PC-9 (cell line): ENCODE measurements at regions not wholly inside any gene's neighbourhood (a gene's known extent, or its start where the extent isn't known, plus 50 kb on each side); places are given as distances from the start of the nearest gene placed in this dataset.

ENCODE experiments used
- BruUV-seq: library from RNA; stranded (reverse); fragments of 400-500 nt; replicated peaks from 2 replicates; lab custom pipeline; 2021; lab: Mats Ljungman, UMichigan
- CTCF ChIA-PET: fragments of 300-600 bp; sonication (Branson Sonifier 250); formaldehyde crosslinking; loops from one replicate; lab custom pipeline; 2022; ENCODE audit warnings: antibody characterized with exemption; lab: Charles Lee
- POLR2A ChIA-PET: fragments of 300-600 bp; sonication (Branson Sonifier 250); formaldehyde crosslinking; loops from one replicate; lab custom pipeline; 2022; ENCODE audit warnings: antibody characterized with exemption; ENCODE audit not compliant: unreplicated experiment; lab: Charles Lee
- DNase-seq, 2 experiments: peaks; one replicate each; pipeline versions ENCODE4 v3.0.0 to v3.0.0-alpha.2; 2015 to 2022; ENCODE audit warnings: mixed read lengths in 1 of 2
- H2AFZ ChIP-seq: fragments of 200-600 bp; sonication (generic); 2 replicates; pipeline ENCODE4 v1.8.1; 2017; ENCODE audit warnings: antibody characterized with exemption
- H3F3A ChIP-seq: fragments of 200-600 bp; sonication (generic); 2 replicates; pipeline ENCODE4 v1.8.1; 2017; ENCODE audit warnings: antibody characterized with exemption, mild to moderate bottlenecking, low read depth; ENCODE audit not compliant: insufficient read depth
- H3K27ac ChIP-seq: fragments of 200-600 bp; sonication (generic); 2 replicates; pipeline ENCODE4 v1.6.1; 2016; ENCODE audit warnings: mixed run types
- H3K27me3 ChIP-seq: fragments of 200-600 bp; sonication (generic); 2 replicates; pipeline ENCODE4 v1.6.1; 2016; ENCODE audit warnings: low read depth, mixed run types; ENCODE audit not compliant: insufficient read depth
- H3K36me3 ChIP-seq: fragments of 200-600 bp; sonication (generic); 2 replicates; pipeline ENCODE4 v1.6.1; 2016; ENCODE audit warnings: low read depth, mixed run types
- H3K4me1 ChIP-seq: fragments of 200-600 bp; sonication (generic); replicated peaks from 2 replicates; pipeline ENCODE4 v1.6.1; 2016; ENCODE audit warnings: mixed run types; ENCODE audit not compliant: insufficient read depth
- H3K4me2 ChIP-seq: fragments of 200-600 bp; sonication (generic); 2 replicates; pipeline ENCODE4 v1.6.1; 2017; ENCODE audit warnings: mixed run types
- H3K4me3 ChIP-seq: fragments of 200-600 bp; sonication (generic); 2 replicates; pipeline ENCODE4 v1.6.1; 2016; ENCODE audit warnings: mixed run types
- H3K79me2 ChIP-seq: fragments of 200-600 bp; sonication (generic); 2 replicates; pipeline ENCODE4 v1.6.1; 2017; ENCODE audit warnings: low read depth, mixed run types
- H3K9me2 ChIP-seq: fragments of 200-600 bp; sonication (generic); 2 replicates; pipeline ENCODE4 v1.8.1; 2017; ENCODE audit warnings: mild to moderate bottlenecking; ENCODE audit not compliant: insufficient read depth
- H3K9me3 ChIP-seq: fragments of 200-600 bp; sonication (generic); 2 replicates; pipeline ENCODE4 v1.8.1; 2016; ENCODE audit warnings: low read depth; ENCODE audit not compliant: insufficient read depth
- H4K20me1 ChIP-seq: fragments of 200-600 bp; sonication (generic); 2 replicates; pipeline ENCODE4 v1.8.1; 2017; ENCODE audit not compliant: insufficient read depth
- CTCF ChIP-seq: fragments of 200-600 bp; sonication (generic); conservative IDR thresholded peaks from 2 replicates; pipeline ENCODE4 v1.6.1; 2017; ENCODE audit warnings: mixed run types, antibody characterized with exemption, mild to moderate bottlenecking, moderate library complexity
- EZH2 ChIP-seq: fragments of 200-600 bp; sonication (generic); IDR thresholded peaks from 2 replicates; pipeline ENCODE4 v1.8.0; 2017; ENCODE audit warnings: antibody characterized with exemption, low read depth
- intact Hi-C: fragments of 100-400 bp; cut with micrococcal nuclease; formaldehyde crosslinking; loops from one replicate; pipeline ENCODE4 v1.10.0; 2022; ENCODE audit not compliant: unreplicated experiment

GRCh38 chr1:162966613-162967012, 102.5 kb upstream of the RGS4 start:
- intact Hi-C loops: no loop called here
- Histone ChIP-seq H4K20me1 (no peaks in the 10 kb centered on the region), H3K4me2 (no peak overlapping the region), H3K9me3 (no peaks in the 10 kb centered on the region), H3K4me3 (no peak overlapping the region), H3K36me3 (no peaks in the 10 kb centered on the region), H3K27me3 (no peaks in the 10 kb centered on the region), H3K9me2 (no peaks in the 10 kb centered on the region), H3K27ac (no peak overlapping the region), H3F3A (no peaks in the 10 kb centered on the region), H2AFZ (no peak overlapping the region), H3K79me2 (no peaks in the 10 kb centered on the region), H3K4me1 (no peaks in the 10 kb centered on the region)
- DNase-seq: no peak
- POLR2A ChIA-PET: no interaction called here
- CTCF ChIA-PET: no interaction called here
- no peak for TF ChIP-seq EZH2
- BruUV-seq: no TSS peak

DNA sequence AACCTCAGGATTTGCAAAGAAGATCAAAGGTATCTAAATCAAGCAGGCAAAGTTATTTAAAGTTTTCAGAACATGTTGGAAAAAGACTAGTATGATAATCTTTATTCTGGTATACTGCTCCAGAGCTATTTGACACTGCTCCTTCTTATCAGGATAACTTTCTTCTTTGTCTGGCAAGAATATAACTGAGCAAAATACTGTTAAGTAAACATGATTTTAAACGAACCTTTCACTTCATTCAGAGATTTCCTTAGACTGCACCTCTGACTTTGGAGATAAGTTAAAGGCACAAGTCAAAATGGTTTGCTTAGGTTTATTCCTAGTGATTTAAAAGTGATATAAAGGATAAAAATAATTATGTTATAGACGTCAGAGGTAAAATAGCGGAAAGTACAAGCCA, 103.9 kb upstream of the CCDC190 start:
- intact Hi-C loops: no loop called here
- Histone ChIP-seq H3K9me2 (no peaks in the 10 kb centered on the region), H4K20me1 (no peaks in the 10 kb centered on the region), H3K4me3 (no peak overlapping the region), H3K4me1 (no peaks in the 10 kb centered on the region), H3K27me3 (no peaks in the 10 kb centered on the region), H2AFZ (no peak overlapping the region), H3K27ac (no peak overlapping the region), H3F3A (no peaks in the 10 kb centered on the region), H3K4me2 (no peak overlapping the region), H3K79me2 (no peaks in the 10 kb centered on the region), H3K36me3 (no peaks in the 10 kb centered on the region), H3K9me3 (no peaks in the 10 kb centered on the region)
- no peak for TF ChIP-seq EZH2
- TF ChIP-seq CTCF: no peak
- POLR2A ChIA-PET: no interaction called here
- no peak for DNase-seq
- no TSS peak for BruUV-seq
- CTCF ChIA-PET: no interaction called here

DNA sequence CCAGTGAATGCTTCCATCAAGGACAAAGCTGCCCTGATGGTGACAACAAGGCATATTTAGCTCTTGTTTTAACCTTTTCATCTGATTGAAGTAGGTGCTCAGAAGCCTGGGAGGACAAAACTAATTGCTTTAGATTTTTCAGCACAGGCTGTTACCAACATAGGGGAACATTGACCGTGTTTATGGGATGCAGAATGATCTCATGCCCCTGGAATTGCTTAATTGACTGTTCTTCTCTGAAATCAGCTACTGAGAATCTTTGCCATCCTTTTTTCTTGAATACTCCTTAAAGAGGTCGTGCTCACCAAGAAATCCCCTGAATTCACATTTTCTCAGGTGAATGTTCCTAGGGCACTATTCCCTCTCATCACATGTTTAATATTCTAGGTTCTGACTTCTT, 95.9 kb upstream of the CCDC190 start:
- H3K4me2 ChIP-seq: no peak overlapping the region
- H3K27me3 ChIP-seq: no peaks in the 10 kb centered on the region
- ChIA-PET CTCF (interaction anchor here (0.6 kb wide), 1 partner anchor 130 kb away, joined by 7 read pairs; no protein-coding TSS in a partner anchor), POLR2A (no interaction called here)
- H3K27ac ChIP-seq: no peak overlapping the region
- H3K4me3 ChIP-seq: no peak overlapping the region
- no peaks in the 10 kb centered on the region for H4K20me1 ChIP-seq
- no peaks in the 10 kb centered on the region for H3K36me3 ChIP-seq
- no peaks in the 10 kb centered on the region for H3K9me3 ChIP-seq
- BruUV-seq: no TSS peak
- H2AFZ ChIP-seq: peak overlapping the region; percentile 5; the same call in 1 of the 2 replicates
- TF ChIP-seq EZH2: no peak
- TF ChIP-seq CTCF: no peak
- H3K4me1 ChIP-seq: no peaks in the 10 kb centered on the region
- H3F3A ChIP-seq: peaks cover 5% of the 10 kb centered on the region; the same call in 1 of the 2 replicates
- DNase-seq: no peak
- H3K79me2 ChIP-seq: no peaks in the 10 kb centered on the region
- no peaks in the 10 kb centered on the region for H3K9me2 ChIP-seq
- intact Hi-C loops: no loop called here

- H3K27me3 ChIP-seq: no peaks in the 10 kb centered on the region
- intact Hi-C loops: no loop called here
- H4K20me1 ChIP-seq: no peaks in the 10 kb centered on the region
- no peak overlapping the region for H3K27ac ChIP-seq
- peaks cover 7% of the 10 kb centered on the region; the same call in 1 of the 2 replicates for H3F3A ChIP-seq
- no peak for DNase-seq
- no peaks in the 10 kb centered on the region for H3K9me3 ChIP-seq
- no peaks in the 10 kb centered on the region for H3K9me2 ChIP-seq
- H3K4me2 ChIP-seq: no peak overlapping the region
- no peak overlapping the region for H3K4me3 ChIP-seq
- no peak overlapping the region for H2AFZ ChIP-seq
- BruUV-seq: no TSS peak
- no peaks in the 10 kb centered on the region for H3K4me1 ChIP-seq
- POLR2A ChIA-PET: no interaction called here
- H3K36me3 ChIP-seq: no peaks in the 10 kb centered on the region
- CTCF ChIA-PET: no interaction called here
- H3K79me2 ChIP-seq: no peaks in the 10 kb centered on the region
- TF ChIP-seq EZH2 (no peak), CTCF (no peak)
Observed at GRCh38 chr1:162954824-162955223, 93.8 kb upstream of the CCDC190 start.
